ENCODE measurements at regions not wholly inside any gene's neighbourhood (a gene's known extent, or its start where the extent isn't known, plus 50 kb on each side); places are given as distances from the start of the nearest gene placed in this dataset.

DNA sequence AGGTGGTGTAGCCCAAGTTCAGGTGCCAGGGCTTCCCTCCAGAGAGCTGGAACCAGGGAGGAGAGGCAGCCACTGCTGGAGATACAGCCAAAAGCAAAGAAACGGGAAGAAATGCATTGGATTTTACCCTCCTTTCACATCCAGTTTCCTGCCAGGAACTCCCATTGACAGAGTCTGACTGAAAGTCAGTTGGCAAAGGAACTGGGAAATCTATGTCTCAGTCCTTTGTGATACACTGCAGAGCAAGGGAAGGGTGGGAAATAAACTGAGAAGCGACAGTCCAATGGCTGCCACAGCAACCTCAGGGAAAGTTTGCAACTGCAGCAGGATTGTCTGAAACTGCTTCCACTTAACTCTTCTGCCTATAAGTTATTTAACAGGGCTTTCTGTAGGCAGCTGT lies 142.6 kb downstream of the SATB1 start:
- Histone ChIP-seq H2BK20ac (ENCODE audit: low read depth, low read length, poor library complexity, severe bottlenecking) (no peak overlapping the region), H3K27ac (ENCODE audit: insufficient read length, low read depth, low read length) (no peak overlapping the region), H2BK5ac (ENCODE audit: insufficient read length, low read length) (no peak overlapping the region), H3T11ph (ENCODE audit: low read length) (no peak overlapping the region), H2BK15ac (ENCODE audit: low read depth, low read length) (no peak overlapping the region), H3K4me2 (ENCODE audit: insufficient read depth, insufficient read length, low read length) (no peak overlapping the region), H3K79me2 (ENCODE audit: insufficient read depth, low read length) (no peaks in the 10 kb centered on the region), H3K56ac (ENCODE audit: insufficient read length, low read depth, low read length) (no peak overlapping the region), H4K8ac (replicated peaks; ENCODE audit: insufficient read length, low read depth, low read length) (no peak overlapping the region), H3K23ac (ENCODE audit: insufficient read length, low read depth, low read length) (no peak overlapping the region), H2AFZ (ENCODE audit: low read length) (no peak overlapping the region), H3K9ac (ENCODE audit: extremely low read depth, insufficient read length, low read length) (no peak overlapping the region), H2BK12ac (ENCODE audit: insufficient read length, low read depth, low read length) (no peak overlapping the region), H4K5ac (ENCODE audit: insufficient read length, low read depth, low read length) (no peak overlapping the region), H3K9me3 (ENCODE audit: control insufficient read depth, low read depth, low read length) (no peaks in the 10 kb centered on the region), H3K79me1 (ENCODE audit: insufficient read depth, low read depth, low read length, poor library complexity, severe bottlenecking) (no peaks in the 10 kb centered on the region), H3K4ac (ENCODE audit: low read depth, low read length) (no peak overlapping the region), H3K23me2 (ENCODE audit: insufficient read length, low read depth, low read length, poor library complexity, severe bottlenecking) (no peaks in the 10 kb centered on the region), H4K20me1 (ENCODE audit: control insufficient read depth, insufficient read depth, insufficient read length) (no peaks in the 10 kb centered on the region), H2BK120ac (ENCODE audit: low read depth, low read length, poor library complexity, severe bottlenecking) (no peak overlapping the region), H3K4me1 (ENCODE audit: insufficient read depth, low read length) (no peaks in the 10 kb centered on the region), H3K27me3 (ENCODE audit: insufficient read depth, low read length) (no peaks in the 10 kb centered on the region), H3K14ac (ENCODE audit: insufficient read depth, low read length) (no peak overlapping the region), H4K91ac (ENCODE audit: insufficient read length, low read depth, low read length) (no peak overlapping the region), H2AK5ac (ENCODE audit: insufficient read length, low read length) (no peak overlapping the region), H3K18ac (ENCODE audit: insufficient read length, low read depth, low read length) (no peak overlapping the region)
- TF ChIP-seq, protein P1, sequence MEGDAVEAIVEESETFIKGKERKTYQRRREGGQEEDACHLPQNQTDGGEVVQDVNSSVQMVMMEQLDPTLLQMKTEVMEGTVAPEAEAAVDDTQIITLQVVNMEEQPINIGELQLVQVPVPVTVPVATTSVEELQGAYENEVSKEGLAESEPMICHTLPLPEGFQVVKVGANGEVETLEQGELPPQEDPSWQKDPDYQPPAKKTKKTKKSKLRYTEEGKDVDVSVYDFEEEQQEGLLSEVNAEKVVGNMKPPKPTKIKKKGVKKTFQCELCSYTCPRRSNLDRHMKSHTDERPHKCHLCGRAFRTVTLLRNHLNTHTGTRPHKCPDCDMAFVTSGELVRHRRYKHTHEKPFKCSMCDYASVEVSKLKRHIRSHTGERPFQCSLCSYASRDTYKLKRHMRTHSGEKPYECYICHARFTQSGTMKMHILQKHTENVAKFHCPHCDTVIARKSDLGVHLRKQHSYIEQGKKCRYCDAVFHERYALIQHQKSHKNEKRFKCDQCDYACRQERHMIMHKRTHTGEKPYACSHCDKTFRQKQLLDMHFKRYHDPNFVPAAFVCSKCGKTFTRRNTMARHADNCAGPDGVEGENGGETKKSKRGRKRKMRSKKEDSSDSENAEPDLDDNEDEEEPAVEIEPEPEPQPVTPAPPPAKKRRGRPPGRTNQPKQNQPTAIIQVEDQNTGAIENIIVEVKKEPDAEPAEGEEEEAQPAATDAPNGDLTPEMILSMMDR (conservative IDR thresholded peaks at IDR 0.05) = no peak
- DNase-seq = no peak
- Mint-ChIP-seq H3K4me3 (no peak overlapping the region), H3K27ac (0 out of 7 replicates have a peak overlapping the region, but pooled peaks of 1 of the 3 experiments have one; percentile 31), H3K9me3 (no peaks in the 10 kb centered on the region), H3K4me1 (peaks cover 0 to 2% of the 10 kb centered on the region in 2 experiments; a peak in 2 of 4 replicates), H3K27me3 (ENCODE audit: low read depth) (no peaks in the 10 kb centered on the region), H3K36me3 (ENCODE audit: insufficient read depth in 1 of 3, low read depth in 3 of 3) (no peaks in the 10 kb centered on the region)
- WGBS (ENCODE audit: extremely low coverage, insufficient read length, low lambda C conversion rate) = no CpG with 5 or more reads among the region's 2 CpGs
